ENCODE measurements at regions not wholly inside any gene's neighbourhood (a gene's known extent, or its start where the extent isn't known, plus 50 kb on each side); places are given as distances from the start of the nearest gene placed in this dataset.

DNA sequence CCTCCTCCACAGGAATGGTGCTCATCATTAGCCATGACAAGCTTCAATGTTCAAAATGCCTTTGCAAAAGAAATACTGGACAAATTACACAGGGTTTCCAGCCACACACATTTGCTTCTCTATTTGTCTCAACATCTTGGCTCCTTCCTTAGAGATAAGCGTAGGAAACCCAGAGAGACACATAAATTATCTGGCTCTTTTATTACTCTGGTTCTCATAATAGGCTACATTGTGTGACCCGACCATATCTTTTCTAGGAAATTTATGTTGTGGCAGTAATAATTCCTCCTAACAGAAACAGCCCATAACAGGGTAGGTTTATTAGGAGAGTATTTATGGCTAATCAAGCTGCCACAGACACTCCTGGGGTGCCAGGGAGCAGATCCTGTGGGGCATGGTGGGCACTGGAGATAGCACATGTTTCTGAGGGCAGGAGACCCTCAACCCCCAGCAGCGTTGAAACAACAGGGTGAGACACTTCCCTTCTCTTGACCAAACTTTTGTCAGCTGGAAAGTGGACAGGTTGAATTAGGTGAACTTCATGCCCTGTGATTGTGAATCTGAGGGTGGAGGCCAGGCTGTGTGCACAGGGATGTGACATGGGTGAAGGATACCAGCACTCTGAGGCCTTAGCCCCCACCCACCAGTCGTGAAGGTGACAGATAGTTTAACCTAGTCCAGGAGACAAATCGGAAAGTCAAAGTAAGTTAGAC lies 295.9 kb upstream of the ZNF32 start:
- DNase-seq: no peak

DNA sequence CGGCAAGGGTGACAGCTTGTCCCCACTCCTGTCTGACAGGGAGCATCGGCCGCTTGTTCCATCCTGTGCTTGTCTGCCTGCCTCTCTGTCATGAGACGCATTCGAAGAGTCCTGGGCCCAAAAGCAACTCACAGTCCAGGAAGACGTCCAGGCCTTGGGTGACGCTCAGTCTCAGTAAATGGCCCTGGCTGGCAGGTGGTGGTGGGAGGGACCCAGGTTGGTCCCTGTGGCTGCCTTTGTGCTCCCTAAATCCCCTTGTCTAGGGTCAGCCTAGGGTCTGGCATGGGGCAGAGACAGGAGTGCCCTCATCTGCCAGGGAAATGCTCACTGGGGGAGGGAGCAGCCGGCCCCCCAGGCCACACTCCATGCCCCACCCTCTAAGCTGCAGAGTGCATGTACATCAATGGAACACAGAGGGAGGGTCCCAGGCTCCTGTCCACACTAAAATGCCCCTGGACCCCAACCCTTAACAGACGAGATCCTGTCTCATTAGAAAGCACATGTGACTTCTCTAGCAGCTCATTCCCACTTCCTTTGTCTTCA lies 295.2 kb upstream of the ZNF32 start:
- DNase-seq: no peak

DNA sequence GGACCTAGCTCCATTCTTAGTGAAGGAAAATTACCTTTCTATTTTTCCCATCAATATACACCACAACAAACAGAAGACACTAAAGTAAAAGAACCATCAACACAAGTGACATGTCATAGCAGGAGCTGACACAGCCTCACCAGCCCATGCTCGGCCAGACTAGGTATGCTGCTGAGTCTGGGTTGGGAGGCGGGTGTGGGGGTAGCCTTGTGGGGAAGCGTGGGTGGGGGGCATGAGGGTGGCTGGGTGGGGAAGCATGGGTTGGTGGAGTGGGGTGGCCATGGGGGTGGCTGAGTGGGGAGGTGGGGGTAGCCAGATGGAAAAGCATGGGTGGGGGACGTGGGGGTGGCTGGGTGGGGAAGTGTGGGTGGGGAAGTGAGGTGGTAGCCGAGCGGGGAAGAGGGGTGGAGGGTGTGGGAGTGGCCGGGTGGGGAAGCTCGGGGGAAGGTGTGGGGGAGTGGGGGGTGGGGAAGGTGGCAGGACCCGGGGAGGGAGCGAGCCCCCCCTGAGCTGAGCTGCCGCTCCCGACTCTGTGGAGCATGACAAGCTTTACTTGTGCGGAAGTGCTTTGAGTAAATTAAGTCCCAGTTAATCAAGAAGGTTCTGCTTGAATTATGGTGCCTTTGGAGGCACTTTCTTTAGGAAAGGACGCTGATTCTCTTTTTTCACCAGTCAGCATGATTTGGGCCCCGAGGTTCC lies 294.6 kb upstream of the ZNF32 start:
- DNase-seq: no peak

DNA sequence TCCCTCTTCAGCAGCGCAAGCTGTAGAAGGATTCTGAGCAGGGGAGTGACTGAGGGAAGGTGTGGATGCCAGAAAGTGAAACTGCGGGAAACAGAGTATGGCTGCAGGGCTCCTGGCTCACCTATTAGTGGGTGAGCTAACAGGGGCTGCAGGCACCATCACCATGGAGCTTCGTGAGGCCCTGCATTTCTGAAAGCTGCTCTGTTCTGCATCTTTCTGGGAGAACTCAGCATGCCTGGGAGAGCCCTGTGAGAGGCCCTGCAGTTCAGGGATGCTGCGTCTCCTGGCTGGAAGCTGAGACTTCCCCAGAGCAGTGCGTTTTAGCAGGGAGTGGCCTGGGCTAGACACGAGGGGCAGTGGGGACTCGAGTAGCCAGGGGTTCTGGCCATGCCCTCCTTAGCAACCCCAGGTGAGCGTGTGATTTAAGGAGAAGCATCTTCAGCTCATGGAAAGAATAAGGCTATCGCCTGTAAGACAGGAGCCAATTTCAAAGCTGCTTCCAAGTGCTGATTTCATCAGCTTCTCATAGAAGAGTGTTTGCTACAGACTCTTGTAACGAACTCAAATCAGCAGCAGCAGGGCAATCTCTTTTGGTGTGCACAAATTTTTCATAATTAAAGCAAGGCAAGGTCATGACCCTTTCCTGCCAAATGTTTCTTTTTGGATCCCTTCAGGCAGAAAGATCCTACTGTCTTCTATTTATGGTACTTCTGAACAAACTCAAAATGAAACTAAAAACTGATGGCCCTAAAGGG lies 293.6 kb upstream of the ZNF32 start:
- DNase-seq: no peak

DNA sequence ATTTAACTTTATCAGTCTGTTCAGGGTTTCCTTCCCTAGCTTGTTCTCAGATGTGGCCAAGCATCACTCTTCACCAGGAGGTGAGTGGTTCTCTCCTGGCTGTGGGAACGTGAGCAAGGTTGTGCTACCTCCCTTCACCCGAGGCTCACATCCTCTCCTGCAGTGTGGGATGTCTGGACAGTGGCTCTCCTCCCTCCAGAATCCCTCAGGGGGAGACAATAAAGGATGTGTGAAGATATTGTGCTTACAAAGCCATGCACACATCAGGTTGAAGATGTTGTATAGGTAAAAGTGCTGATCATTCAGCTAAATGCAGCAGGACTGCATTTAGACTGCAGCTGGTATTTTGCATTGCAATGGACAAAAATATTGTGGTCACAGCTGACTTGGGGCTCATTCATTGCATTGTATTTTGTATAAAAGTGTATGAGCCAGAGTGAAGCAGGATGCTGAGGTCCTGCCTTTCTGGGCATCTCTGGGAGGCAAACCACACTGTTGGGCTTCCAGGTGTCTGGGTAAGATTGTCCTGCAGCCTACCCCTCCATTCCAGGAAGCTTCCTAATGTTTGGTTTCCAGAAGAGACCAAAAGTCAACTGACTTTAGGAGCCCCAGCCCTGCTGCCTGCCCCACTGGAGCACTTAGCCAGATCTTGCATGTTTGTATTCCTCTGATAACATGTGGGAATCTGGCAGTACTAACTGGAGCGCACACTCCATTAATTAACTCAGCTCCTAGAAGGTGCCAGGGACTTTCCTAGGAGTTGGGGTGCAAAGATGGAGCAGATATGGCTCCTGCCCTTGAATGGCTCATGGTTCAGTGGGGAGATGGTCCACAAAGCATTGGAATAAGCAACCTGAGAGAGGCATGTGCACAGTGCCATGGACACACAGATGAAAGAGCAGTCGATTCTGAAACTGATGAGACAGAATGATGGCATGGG lies 292.5 kb upstream of the ZNF32 start:
- no peak for DNase-seq

DNA sequence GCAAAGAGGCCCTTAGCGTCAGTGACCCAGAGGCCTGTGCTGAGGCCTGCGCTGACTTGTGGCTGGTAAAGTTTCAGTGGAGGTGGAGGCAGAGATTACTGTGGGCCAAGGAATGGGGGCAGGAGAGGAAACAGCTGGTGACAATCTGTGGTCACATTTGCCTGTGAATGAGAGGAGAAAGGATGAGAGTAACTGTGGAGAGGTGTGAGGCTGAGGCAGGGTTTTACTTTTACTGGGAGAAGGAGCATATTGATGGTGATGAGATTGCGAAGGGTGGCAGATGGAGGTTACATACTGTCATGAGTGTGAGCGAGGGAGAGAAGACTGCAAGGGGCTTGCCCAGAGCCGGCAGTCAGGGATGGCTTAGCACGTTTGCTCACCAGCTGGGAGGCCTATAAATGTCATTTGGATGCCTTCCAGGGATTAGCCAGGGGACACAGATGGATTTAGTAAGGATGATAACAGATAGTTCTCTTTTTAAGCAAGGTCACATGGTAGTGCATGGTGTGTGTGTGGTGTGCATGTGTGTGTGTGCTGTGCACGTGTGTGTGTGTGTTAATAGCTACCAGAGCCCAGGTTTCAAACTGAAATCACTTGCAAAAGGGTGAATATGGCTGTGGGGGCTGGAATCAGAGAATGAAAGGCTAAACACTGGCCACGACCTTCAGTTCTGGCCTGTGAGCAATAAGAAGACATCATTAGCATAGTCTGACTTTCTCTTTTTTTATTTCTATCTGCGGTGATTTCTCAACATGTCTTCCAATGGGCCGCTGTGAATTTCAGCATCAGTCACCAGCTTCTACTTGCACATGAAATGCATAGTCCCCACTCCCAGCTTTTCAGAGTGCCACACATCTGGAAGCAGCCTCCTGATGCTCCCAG lies 291.5 kb upstream of the ZNF32 start:
- no peak for DNase-seq

DNA sequence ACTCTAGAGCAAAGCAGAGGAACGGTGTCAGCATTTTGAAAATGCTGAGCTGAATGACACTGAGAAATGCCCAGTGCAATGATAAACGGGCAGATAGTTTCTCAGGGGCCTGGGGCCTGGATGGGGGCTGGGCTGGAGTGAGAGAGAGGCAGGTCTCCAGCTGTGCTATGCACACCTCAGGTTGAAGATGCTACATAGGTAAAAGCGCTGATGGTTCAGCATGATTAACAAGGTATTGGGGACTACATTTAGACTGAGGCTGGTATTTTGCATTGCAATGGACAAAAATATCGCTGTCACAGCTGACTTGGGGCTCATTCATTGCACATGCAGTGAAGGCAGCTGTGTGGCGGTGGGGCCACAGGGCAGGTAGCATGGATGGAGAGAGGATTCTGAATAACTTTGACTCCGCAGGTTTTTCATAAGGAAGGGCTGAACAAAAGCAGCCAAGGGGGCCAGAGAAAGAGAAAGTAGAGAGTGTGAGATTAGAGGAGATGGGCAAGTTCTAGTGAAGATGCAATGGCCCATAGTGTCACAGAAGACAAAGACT lies 290.8 kb upstream of the ZNF32 start:
- DNase-seq: no peak

DNA sequence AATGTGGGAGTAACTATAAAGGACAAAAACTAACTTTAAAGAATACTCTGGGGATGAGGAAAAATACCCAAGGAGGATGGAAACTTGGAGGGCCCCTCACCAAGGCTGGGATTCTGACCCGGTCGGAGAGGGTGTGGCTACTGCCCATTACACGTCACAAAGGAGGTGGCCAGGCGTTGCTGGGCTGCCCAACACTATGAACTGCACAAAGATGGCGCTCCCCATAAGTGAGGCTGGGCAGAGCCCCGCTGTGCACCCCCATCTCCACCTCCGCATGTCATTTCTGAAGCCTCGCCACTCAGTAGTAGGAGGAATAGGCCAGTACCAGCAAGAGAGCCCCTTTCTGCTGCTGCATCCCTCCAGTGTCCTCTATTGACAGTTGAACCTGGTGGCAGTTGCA lies 290.1 kb upstream of the ZNF32 start:
- no peak for DNase-seq

DNA sequence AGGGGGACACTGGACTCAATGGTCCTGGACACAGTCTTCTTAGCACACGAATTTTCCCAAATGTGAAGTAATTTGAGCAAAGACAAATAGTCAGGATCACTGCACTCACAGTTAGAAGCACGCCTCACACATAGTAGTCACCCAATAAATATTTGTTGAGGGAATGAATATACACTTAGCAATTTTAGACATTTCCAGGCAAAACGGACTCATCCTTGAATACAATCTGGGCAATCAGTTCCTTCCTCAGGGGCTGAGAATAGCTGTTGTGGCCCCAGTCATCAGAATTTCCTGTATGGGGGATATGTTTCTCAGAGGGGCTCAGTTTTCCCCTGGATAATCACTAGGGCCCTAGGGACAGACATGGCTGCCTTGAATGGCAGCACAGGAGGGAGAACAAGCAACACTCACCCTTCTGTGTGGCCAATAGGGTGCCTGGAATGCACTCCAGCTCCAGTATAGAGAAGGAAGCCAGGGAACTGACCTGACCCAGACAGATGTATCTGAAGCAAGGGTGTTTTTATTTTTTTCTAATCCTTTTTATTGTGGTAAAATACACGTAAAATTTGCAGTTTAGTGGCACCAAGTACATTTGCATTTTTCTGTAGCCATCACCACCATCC lies 282.7 kb upstream of the ZNF32 start:
- no peak for DNase-seq

DNA sequence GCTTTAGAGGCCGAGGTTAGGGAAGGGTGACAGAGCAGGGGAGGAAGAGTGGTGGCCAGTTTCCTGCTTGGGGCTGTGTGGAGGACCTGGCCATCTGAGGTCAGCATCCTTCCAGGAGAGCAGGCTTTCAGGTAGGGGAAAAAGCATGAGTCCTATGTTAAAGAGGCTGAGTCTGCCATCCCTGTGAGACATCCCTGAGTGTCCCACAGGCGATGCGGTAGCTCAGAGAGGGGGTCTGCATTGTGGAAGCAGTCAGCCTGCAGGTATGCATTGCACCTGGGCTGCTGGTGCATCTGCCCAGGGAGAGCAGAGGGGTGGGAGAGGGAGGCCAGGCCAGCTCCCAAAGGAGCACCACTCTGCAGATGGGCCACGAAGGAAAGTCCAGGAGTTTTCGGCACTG lies 282.1 kb upstream of the ZNF32 start:
- no peak for DNase-seq

DNA sequence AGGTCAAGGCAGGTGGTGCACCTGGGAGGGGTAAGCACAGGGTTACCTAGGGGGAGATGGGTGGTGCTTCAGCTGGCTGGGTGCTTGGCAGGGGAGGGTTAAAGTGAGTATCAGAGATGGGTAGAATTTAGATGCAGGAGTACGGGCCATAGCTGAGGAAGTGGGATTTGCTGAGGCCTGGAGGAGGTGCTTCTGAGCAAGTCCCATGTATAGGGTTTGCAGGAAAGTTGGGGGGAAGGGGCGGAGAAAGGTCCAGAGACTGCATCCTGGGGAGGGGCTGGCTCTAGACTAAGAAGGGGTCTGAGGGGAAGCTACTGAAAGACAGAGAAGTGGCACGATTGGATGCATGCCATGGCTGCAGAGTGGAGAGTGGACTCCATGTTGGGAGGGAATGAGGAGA lies 281.6 kb upstream of the ZNF32 start:
- DNase-seq: no peak

DNA sequence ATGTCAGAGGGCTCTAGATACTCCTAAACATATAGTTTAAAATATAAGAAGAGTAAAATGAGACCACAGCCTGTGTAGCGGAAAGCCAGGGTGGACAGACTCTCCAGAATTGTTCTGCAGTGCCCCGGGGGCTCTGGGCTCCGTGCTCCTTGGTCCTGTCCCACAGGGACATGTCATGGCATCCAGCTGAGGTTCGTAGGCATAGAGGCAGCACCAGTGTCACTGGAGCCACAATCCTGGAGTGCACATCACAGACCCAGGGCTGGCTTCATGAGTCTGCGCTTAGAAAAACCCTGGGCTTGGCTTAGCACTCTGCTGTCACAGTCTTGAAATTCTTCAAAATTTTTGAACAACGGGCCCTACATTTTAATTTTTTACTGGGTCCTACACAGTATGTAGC lies 280.4 kb upstream of the ZNF32 start:
- no peak for DNase-seq

DNA sequence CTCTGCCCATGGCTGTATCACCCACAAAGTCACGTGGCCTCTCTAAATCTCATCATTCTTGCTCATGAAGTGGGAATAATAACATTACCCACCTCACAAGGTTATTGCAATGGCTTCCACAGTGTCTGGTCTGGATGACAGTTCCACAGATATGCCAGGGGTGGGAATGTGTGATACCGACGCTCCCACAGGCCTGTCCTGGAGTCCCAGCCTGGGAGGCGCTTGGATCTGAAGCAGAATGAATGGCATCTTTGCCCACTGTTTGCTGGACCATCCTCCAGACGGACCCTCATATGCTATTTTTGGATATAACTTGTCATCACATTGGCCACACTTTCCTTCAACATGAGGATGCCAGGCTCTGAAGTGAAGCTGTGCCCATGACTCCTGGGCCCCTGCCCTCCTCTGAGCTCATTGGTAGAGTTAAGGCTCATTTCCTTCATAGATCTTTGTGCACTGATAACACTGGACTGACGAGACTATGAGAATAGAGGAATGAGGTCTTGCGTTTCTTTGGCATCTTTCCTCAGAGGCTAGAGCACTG lies 279.8 kb upstream of the ZNF32 start:
- DNase-seq: no peak

DNA sequence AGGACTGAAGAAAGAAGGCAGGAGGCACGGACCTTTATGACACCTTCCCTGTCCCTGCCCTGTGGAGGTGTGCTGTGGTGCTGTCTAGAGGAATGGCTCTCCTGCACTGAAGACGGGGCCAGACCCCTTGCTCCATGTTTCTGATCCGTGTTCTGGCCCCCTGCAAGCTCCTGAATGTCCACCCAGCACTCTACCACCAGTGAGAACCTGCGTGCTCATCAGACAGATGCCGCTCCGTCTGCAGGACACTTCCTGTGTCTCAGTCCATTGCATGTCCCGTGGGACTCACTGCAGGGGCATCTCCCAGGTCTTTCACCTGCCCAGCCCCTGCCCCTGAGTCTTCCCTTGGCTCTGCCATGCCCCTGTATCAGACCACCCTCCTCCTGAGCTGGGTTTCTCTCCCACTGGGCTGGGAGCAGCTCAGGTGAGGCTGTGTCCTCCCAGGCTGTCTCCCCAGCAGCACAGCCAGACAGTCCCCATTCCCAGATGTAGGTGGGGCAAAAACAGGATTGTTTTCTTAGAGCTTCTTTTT lies 278.3 kb upstream of the ZNF32 start:
- DNase-seq: no peak

DNA sequence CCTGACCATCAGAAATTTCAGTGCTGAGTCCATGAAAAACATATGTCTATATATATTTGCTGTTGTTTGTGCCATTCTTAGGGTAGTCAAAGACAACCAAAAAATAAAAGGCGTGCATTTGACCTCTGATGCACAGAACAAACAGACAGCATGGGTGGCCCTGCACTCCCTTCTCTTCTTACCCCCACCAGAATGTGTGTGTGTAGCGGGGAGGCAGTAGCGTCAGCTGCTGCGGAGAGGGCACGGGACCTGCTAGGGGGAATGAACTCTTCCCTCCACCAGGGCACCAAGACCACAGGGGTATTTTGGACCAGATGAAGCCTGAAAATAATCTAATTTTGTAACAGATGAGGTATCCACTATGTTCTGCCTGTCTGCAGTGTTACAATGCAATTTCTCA lies 277.7 kb upstream of the ZNF32 start:
- DNase-seq: no peak

DNA sequence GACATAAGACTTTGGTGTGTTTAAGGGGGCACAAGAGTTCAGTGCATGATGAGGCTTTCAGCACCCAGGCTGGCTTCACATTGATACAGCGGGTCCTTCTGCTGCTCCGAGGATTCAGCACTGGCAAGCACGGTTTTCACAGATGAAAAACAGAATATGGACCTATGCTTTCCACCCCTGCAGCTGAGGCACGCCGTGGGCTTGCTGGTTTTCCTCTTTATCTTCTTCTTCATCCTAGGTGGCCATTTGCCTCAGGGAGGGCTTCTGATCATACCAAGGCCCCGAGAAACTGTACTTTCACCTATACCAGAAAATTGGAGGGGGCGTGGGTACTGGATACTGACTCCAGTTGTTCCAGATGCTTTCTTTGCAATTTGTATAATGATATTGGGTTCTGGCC lies 277.1 kb upstream of the ZNF32 start:
- no peak for DNase-seq

DNA sequence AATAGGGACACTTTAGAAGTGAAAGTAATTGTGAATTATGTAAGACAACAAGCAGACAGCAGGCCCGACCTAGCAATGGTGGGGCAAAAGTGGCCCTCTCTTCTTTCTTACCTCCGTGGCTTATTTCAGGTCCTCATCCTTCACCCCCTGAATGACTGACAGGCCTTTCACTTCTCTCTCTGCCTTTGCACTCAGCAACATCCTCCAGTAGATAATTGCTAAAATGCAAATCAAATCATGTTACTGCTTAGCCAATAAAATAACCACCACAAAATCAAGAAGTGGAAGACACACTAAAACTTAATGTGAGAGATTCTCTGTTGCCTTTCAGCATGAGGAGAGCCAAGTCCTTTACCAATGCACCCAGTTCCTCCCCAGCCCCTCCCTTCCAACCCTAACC lies 274.6 kb upstream of the ZNF32 start:
- DNase-seq: no peak

DNA sequence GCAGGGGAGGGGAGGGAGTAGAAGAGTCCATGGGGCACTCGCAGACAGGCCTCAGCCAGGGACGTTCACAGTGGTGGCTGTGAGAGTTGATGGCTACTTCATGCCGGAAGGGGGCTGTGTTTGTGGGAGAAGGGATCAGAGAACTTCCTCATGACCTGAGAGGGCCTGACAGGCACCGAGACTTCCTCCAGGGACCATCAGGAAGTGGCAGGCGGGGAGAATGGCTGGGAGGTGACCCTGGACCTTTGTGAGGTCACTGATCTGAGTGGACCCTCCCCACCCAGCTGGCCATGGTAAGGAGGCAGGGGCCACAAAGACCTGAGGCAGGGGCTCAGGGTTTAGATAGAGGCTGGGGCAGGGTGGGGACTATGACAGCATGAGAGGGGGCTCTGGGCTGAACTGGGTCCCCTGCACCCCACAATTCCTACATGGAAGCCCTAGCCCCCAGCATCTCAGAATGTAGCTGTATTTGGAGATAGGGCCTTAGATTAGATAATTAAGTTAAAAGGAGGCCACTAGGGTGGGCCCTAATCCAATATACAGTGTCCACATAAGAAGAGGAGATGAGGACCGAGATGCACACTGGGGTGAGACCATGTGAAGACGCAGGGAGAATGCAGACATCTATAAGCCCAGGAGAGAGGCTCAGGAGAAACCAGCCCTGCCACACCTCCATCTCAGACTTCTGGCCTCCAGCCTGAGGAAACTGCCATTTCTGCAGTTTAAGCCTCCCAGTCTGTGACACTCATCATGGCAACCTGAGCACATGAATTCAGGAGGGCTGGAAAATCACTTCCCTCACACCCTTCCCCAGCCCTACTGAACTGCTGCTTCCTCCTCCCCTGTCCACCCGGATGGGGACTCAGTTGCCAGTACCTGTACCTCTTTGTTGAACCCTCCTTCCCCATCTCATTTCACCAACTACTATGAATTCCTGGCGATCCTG lies 273.9 kb upstream of the ZNF32 start:
- DNase-seq: no peak

DNA sequence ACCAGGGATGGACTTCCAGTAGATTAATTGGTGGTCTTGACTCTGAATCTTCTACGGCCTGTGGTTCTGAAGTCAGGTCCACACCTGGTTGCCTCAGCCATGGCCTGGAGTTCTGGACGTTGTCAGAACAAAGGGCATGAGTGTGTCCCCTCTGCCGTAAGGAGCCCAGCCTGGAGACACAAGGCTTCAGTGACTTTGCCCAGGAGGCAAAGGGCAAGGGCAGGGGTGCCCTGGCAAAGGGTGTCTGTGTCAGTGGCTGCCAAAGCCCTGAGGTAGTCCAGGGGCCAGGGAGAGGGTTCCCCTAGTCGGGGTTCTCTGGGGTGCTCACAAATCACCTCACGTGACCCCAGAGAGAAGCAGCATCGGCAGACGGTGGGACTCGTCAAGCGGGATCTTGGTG lies 273.2 kb upstream of the ZNF32 start:
- no peak for DNase-seq

Measured in NCI-H526 treated with DMSO at 0.1 percent for 48 hours (cell line).